VCaP (cell line): ENCODE measurements at regions not wholly inside any gene's neighbourhood (a gene's known extent, or its start where the extent isn't known, plus 50 kb on each side); places are given as distances from the start of the nearest gene placed in this dataset.

Source experiments
- H3K27ac ChIP-seq: fragments of 450-650 bp; 2 replicates; pipeline ENCODE4 v1.5.1; 2017
- CTCF ChIP-seq: fragments of 450-650 bp; conservative IDR thresholded peaks from 2 replicates; pipeline ENCODE4 v1.5.1; 2017; ENCODE audit warnings: mild to moderate bottlenecking, moderate library complexity

- H3K27ac ChIP-seq, result no peak overlapping the region
Observed at GRCh38 chr2:149814049-149814448, 226.5 kb upstream of the MMADHC start.

GRCh38 chr2:149808556-149808955 is 221.0 kb upstream of the MMADHC start:
- no peak for TF ChIP-seq CTCF
- H3K27ac ChIP-seq, result no peak overlapping the region

More at GRCh38 chr2:149814049-149814448, 226.5 kb upstream of the MMADHC start:
- no peak for TF ChIP-seq CTCF

GRCh38 chr2:149806651-149807050 is 219.1 kb upstream of the MMADHC start:
- TF ChIP-seq CTCF, result no peak

GRCh38 chr2:149800624-149801542 is 213.3 kb upstream of the MMADHC start:
- no peak overlapping the region for H3K27ac ChIP-seq
- no peak for TF ChIP-seq CTCF

More at GRCh38 chr2:149806651-149807050, 219.1 kb upstream of the MMADHC start:
- no peak overlapping the region for H3K27ac ChIP-seq

GRCh38 chr2:149799013-149799705 is 211.6 kb upstream of the MMADHC start:
- no peak overlapping the region for H3K27ac ChIP-seq
- peak; percentile 60 for TF ChIP-seq CTCF

GRCh38 chr2:149797030-149797429 is 209.5 kb upstream of the MMADHC start:
- H3K27ac ChIP-seq, result no peak overlapping the region

More at GRCh38 chr2:149797030-149797429, 209.5 kb upstream of the MMADHC start:
- no peak for TF ChIP-seq CTCF
